Jurkat, Clone E6-1 (cell line): ENCODE measurements at regions not wholly inside any gene's neighbourhood (a gene's known extent, or its start where the extent isn't known, plus 50 kb on each side); places are given as distances from the start of the nearest gene placed in this dataset.

Source experiments
- DNase-seq: peaks from one replicate; pipeline ENCODE4 v3.0.0-alpha.2; 2011; ENCODE audit warnings: low read depth, low spot score
- H3K4me3 ChIP-seq: 2 replicates; pipeline ENCODE4 v1.5.1; 2011; ENCODE audit warnings: mild to moderate bottlenecking, low read length, control low read depth, moderate library complexity

DNA sequence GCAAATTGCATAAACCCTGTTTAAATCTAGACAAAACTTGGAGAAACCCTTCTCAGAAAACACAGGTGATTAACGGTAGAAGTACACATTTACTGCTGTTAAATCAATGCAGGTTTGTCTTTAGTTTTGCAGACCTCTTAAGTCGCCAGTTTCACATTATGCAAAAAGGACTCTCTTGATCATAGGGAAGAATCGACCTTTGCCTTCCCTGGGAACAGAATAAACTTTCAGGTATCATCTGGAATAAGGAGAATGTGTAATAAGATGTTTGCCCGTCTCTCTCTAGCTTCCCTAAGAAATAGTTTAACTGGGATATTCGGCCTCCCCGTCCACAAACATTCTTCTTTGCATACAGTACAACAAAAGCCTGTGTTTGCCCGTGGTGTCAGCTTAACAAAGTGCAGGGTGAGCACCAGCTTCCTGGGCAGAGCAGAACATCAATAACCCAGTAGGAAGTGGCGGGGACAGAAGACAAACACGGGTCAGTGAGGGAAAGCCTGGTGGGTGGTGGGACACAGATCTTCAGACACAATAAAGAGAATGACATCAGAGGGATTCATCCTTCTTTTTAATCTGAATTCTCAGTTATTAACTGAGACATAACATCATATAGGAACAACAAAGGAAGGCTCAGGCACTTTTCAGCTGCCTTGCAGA lies 1077.7 kb upstream of the SLC10A2 start:
- H3K4me3 ChIP-seq, result no peak overlapping the region
- no peak for DNase-seq

DNA sequence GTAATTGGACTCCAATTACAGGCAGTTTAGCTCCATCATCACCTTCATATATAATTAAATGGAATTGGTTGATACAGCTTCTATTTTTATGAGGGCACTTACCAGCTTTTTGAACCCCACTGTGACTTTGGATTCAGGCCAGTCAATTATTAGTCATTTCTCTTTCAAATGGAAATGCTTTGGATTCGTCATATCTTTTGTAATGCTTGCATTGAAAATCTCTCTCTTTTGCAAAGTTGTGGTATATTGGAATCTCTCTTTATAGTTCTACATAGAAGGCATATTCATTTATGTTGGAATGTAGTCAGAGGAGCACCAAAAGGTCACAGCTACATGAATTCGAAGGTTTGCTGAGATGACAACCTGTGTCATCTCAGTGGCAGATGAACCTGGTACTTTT lies 1074.3 kb upstream of the SLC10A2 start:
- DNase-seq, result no peak
- H3K4me3 ChIP-seq, result no peak overlapping the region

DNA sequence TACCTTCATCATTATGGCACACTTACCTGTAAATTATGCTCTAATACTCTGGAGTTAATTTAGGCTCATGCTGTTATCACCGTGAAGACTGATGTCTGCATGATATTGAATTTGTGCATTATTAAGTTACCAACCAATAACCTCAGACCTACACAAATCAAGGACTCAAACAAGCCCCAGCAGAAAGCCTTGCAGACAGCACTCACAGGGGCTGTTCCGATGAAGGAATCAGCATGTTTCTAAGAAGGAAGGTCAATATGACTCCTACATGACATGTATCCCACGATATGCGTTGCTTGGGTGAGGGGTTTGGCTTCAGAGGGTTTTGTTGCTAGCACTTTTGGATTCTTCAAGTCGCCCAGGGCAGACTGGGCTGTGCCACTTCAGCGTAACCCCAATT lies 1071.2 kb upstream of the SLC10A2 start:
- DNase-seq, result no peak

DNA sequence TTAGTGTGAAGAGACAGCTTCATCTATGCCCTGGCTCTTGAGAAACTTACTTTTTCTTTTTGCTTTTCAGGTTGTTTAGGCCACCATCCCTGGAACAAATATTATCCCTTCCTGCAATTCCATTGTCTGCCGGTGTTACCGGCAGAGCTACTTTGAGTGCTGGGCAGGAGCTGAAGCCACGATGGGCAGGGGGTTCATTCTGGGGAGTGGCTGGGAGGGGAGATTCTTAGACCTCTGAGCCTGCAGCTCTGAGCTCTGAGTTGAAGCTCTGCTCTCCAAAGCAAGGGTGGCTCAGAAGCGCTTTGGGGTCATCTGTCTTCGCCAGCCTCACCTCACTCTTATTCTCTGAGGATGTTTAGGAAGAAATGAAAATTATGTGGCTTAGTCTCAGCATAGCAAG lies 1066.6 kb upstream of the SLC10A2 start:
- no peak for DNase-seq
- H3K4me3 ChIP-seq, result no peak overlapping the region

More for the DNA sequence above, 1071.2 kb upstream of the SLC10A2 start:
- no peak overlapping the region for H3K4me3 ChIP-seq

DNA sequence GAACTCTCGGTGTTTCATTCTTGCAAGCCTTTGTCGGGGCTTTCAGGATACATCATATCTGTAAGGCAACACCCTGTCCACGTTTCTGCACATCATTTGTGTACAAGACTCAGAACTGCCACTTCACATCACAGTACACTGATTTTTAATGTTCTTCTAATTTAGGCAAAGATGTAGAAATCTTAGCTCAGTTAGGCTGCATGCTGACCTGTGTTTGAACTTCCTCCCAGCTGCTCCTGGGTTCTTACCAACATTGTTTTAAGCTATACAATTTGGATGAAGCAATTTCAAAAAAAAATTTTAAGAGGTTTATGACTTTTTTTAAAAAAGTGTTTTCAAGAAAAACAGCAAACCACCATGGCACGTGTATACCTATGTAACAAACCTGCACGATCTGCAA lies 1047.9 kb upstream of the SLC10A2 start:
- no peak for DNase-seq
- no peak overlapping the region for H3K4me3 ChIP-seq

DNA sequence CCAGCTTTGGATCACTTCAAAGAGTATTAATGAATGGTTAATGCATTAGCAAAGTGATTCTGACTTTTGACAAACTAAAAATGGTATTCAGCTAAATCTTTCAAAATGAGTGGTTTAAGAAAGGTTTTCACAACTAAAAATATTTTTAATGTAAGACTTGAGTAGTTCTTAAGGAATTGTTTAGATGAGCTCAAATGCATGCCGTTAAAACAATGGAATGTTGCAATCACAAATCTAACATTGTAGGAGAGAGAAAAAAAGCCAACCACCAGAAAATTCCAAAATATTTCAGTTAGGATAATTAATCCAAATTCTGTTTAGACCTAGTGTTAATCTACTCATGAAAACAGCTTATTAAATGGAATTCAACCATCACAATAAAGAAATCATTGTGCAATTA lies 1044.8 kb upstream of the SLC10A2 start:
- no peak for DNase-seq
- H3K4me3 ChIP-seq, result no peak overlapping the region

DNA sequence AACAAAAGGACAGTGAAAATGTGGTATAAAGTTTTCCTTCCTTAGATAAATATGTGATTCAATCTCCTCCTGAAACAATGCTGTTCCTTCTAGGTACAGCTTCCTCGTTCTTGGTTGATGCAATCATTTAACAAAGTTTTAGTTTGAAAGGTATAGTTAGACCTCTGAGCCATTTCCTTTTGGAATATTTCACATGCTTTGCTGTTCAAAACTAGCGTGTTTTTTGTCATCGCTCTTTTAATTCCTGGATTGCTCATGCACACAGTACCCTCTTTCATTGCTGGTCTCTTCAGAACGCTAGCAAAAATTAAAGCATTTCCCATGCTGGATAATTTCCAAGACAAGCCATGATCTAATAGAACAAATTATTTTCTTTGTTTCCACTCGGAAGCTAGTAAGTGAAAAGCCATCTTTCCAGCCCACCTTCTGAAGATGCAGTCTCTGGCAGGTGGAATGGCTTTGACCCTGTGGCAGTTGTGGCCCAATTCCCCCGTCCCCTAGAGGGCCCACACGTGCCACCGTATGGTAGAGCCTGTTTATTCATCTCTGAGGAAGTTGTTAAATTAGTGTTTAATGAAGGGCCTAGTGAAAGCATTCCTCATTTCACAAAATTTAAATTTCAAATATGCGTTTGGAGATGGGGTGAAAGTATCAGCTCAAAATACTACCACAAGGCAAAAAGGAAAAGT lies 1040.6 kb upstream of the SLC10A2 start:
- no peak for DNase-seq
- no peak overlapping the region for H3K4me3 ChIP-seq

DNA sequence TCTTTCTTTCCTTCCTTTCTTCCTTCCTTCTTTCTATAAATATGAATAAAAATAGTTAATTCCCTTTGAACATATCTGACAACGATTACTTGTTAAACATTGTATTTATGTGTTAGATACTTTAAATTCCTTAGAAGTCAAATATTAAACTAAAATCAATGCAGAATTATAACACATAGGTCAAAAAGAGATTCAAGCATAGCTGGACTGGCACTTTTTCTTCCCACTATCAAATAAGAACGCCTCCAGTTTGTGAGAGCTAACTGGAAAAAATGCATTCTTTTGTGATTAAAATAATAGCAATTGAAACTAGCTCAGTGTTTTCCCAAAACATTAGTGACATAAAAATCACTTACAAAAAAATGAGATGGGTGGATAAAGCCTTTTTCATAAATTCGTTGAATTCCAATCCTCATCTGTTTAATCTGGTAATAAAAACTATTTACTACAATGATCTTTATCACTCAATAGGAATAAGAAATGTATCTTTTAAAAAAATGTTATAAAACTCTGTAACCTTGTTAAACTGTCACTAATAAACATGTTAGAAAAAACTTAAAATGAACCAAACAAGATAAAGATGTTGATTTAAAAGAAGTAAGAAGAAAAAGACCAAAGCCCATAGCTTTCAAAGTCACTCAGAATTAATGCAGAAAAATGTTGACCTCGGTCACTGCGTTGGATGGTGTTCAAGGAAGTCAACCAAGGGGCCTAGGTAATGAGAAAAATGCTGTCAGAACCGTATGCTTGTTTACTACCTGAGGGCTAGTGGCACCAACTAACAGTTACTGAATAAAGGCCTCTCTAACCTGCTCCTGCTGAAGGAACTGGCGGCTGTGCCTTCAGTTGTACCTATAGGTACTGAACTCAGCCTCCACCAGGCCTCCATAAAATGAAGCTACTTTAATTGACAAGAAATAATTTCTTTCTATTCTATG lies 1039.5 kb upstream of the SLC10A2 start:
- H3K4me3 ChIP-seq, result no peak overlapping the region
- DNase-seq, result no peak

DNA sequence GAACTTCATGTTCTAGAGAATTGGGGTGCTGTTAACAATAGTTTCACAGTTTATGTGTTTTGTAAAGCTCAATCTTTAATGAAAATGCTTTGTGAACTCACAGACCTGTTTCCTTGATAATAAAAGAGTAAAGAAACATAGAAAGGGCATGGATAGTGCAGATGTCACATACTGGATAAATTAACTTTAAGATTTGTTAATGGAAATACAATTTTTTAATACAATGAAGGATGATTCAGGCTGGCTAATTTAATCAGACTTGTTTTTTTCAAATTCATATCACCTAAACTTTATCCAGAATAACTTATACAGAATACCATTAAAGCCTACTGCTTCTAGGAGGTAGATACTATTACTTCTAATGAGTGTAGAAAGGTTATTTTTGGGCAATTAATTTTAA lies 1033.5 kb upstream of the SLC10A2 start:
- no peak overlapping the region for H3K4me3 ChIP-seq
- no peak for DNase-seq

DNA sequence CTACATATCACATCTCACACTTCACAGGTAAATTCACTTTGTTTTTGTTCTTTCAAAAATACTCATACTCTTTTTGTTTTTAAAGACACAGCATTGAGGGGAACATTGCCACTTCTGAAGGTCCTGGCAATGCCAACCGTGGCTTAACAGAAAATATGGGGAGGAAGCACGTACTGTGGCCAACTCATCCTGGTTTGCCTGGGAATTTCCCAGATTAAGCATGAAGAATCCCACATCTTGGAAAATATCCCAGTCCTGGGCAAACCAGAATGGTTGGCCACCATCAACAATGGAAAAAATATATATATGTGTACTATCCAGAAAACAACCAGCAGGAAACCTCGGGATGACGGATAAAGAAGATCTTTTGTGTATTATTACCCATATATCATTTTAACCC lies 1032.2 kb upstream of the SLC10A2 start:
- DNase-seq, result no peak
- H3K4me3 ChIP-seq, result no peak overlapping the region

DNA sequence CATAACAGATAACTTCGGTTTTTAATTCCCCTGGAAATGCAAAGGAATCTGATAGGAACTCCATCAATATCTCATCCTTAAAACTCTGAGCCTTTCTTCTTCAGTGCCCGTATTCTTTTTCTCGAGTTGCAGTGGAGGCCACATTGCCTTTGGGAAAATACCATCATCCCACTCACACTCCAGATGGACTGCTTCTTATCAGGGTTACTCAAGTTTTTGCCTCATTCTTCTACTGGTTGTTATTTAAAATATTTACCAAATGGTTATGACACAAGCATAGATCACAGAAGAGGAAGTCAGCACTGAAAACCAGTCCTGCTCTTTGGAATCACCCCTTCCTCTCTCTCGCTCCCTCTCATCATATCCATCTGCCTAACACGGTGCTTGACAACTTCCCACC lies 1020.5 kb upstream of the SLC10A2 start:
- no peak overlapping the region for H3K4me3 ChIP-seq
- DNase-seq, result no peak

DNA sequence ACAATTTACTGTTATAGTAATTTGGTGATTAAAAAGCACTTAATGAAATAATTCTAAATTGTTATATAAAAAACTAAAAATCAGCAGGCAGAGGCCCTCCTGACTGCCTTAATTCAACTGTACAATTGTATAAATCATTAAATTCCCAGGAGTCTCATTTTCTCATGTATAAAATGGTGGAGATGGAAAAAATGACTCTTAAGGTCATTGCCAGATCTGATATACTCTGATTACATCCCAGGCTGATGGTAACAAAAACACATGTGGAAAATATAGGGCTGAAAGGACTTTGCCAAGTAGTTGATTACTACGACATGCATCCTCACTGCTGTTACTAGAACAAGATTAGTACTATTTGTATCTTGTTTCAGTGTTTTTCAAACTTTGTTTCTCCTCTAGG lies 1020.0 kb upstream of the SLC10A2 start:
- H3K4me3 ChIP-seq, result no peak overlapping the region
- no peak for DNase-seq

DNA sequence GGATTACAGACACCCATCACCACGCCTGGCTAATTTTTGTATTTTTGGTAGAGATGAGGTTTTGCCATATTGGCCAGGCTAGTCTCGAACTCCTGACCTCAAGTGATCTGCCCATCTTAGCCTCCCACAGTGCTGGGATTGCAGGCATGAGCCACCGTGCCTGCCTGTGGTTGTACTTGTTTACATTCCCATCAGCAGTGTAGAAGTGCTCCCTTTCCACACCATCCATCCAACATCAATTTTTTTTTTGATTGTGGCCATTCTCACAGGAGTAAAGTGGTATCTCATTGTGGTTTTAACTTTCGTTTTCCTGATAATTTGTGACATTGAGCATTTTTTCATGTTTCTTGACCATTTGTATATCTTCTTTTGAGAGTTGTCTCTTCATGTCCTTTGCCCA lies 1019.4 kb upstream of the SLC10A2 start:
- no peak for DNase-seq
- H3K4me3 ChIP-seq, result no peak overlapping the region

DNA sequence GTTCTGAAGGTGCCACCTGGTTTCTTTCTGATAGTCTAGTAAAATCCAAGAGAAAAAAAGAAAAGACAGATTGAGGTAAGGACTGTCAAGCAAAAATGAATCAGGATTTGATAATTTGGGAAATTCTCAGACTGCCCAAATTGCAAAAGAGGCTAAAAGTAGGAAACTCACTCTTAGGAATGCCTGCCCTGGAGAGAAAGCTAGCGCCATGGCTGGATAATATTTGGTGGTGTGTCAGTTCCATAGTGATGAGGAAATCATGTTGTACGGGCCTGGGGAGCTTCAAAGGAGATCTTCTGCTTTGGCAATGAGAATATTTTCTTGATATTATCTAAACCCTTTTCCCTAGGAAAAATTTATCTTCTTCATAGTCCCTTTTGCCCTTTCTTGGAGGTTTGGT lies 1008.1 kb upstream of the SLC10A2 start:
- H3K4me3 ChIP-seq, result no peak overlapping the region
- DNase-seq, result no peak

DNA sequence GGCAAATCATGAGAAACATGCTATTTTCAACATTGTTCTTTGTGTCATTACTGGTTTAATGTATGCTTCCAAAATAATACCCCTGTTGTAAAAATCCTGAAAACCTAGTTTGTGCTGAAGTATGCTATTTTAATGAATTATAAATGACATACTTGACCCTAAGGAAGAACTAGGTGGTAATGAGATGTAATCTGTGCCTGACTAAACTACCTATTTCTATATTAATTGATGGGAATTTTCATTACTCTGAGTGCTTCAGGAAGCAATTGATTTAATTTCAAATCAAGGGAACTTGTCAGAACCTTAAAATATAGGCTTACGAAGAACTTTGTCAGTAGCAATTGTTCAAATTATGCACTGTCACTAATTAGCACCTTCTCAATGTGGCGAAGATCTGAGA lies 1005.6 kb upstream of the SLC10A2 start:
- no peak overlapping the region for H3K4me3 ChIP-seq
- DNase-seq, result no peak

DNA sequence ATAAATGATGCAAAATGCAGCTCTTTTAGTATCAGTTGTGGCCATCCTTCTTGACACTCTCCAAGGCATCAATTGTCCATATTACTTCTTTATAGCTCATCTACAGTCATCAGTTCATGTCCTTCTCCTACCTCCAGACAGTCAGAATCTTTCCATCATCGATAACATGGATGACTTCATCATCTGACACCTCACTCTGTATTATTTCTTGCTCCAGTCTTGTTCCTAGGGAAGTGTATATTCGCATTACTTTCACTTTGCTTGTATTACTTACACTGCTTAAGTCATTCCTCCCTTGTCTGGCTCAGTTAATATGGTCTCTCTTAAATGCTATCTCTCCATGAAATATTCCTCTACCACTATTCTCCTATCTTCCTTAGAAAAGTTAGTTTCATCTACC lies 999.1 kb upstream of the SLC10A2 start:
- no peak for DNase-seq
- H3K4me3 ChIP-seq, result no peak overlapping the region

DNA sequence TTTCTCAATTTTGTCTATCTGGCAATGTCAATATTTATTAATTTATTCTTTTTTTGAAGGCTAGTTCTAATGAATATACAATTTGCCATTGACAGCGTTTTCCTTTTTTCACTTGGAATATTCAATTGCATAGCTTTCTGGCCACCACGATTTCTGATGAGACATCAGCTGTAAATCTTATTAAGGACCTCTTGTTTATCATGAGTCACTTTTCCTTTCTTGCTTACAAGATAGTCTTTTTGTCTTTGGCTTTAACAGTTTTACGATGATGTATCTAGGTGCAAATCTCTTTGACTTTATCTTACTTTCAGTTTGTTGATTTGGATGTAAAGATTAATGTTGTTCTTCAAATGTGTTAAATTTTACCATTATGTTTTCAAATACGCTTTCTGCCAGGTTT lies 991.6 kb upstream of the SLC10A2 start:
- DNase-seq, result no peak

DNA sequence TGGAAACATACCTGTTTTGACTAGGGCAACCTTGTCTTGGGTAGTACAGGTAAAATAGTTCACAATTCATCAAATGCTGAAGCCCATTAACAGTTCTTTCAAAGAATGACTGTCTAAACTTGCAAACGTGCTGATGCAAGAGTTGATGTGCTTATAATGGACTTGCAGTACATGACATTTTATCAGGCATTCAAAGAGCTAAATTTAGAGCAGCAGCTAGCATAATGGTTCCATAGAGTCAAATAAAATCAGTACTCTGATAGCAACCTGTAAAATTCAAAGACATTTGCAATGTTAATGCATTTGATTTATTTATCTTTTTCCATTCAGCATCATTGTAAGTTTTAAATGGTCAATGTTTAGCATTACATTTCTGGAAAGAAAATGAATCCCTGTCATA lies 979.7 kb upstream of the SLC10A2 start:
- no peak for DNase-seq
- no peak overlapping the region for H3K4me3 ChIP-seq

More for the DNA sequence above, 991.6 kb upstream of the SLC10A2 start:
- H3K4me3 ChIP-seq, result no peak overlapping the region

DNA sequence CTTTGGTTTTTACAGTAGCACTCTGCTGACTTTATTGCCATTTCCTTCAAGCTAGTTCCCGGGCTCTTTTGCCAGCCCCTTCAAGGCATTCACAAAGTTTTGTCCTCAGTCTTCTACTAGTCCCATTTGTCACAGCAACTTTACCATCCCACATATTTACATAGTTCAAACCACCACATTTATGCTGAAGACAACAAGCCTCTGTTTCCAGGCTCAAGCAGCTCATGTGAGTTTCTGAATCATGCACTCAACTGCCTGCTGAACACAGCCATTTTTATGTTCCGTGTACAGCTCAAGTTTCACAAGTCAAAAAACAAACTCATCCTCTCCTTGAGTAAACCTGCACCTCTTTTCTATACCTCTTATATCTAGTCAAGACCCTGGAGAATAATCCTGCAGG lies 977.0 kb upstream of the SLC10A2 start:
- no peak for DNase-seq
- no peak overlapping the region for H3K4me3 ChIP-seq

DNA sequence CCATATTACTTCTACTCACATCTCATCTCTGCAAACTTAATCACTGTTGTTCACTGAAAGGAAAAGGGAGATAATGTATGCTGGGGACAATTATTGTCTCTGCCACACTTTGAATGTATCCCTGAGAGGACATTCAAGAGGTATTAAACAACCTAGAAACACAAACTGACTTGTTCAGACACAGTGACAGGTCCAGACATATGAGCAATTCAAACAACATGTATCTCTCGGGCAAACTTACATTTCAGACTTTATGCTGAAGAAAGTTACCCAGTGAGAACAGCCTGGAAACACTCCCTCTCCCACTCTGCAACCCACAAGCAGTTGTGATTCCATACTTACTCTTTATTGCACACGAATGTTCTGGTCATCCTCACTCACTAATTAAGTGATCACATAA lies 968.7 kb upstream of the SLC10A2 start:
- no peak overlapping the region for H3K4me3 ChIP-seq

More for the DNA sequence above, 968.7 kb upstream of the SLC10A2 start:
- DNase-seq, result no peak
